AG08395 (cell line): ENCODE measurements at regions not wholly inside any gene's neighbourhood (a gene's known extent, or its start where the extent isn't known, plus 50 kb on each side); places are given as distances from the start of the nearest gene placed in this dataset.

Experiments
- DNase-seq: peaks from one replicate; pipeline ENCODE4 v3.0.0; 2012; ENCODE audit warnings: mixed read lengths, low spot score

- no peak for DNase-seq
Observed at GRCh38 chr6:23370051-23370450, 756.0 kb upstream of the NRSN1 start.

GRCh38 chr6:23371132-23371915 is 754.7 kb upstream of the NRSN1 start:
- no peak for DNase-seq

- DNase-seq: no peak
Observed at GRCh38 chr6:23377830-23378229, 748.2 kb upstream of the NRSN1 start.

GRCh38 chr6:23380465-23380864 is 745.5 kb upstream of the NRSN1 start:
- DNase-seq: no peak

GRCh38 chr6:23388086-23388783 is 737.8 kb upstream of the NRSN1 start:
- no peak for DNase-seq

GRCh38 chr6:23389386-23389785 is 736.6 kb upstream of the NRSN1 start:
- no peak for DNase-seq

- DNase-seq: no peak
Observed at GRCh38 chr6:23390221-23390620, 735.8 kb upstream of the NRSN1 start.

GRCh38 chr6:23394681-23395080 is 731.3 kb upstream of the NRSN1 start:
- DNase-seq: peak; percentile 2

- no peak for DNase-seq
Observed at GRCh38 chr6:23395381-23395780, 730.6 kb upstream of the NRSN1 start.

GRCh38 chr6:23396949-23397348 is 729.1 kb upstream of the NRSN1 start:
- DNase-seq: no peak

- no peak for DNase-seq
Observed at GRCh38 chr6:23403460-23403859, 722.6 kb upstream of the NRSN1 start.

- DNase-seq: no peak
Observed at GRCh38 chr6:23409531-23409930, 716.5 kb upstream of the NRSN1 start.

GRCh38 chr6:23410439-23410838 is 715.6 kb upstream of the NRSN1 start:
- DNase-seq: no peak

- DNase-seq: no peak
Observed at GRCh38 chr6:23412770-23413169, 713.2 kb upstream of the NRSN1 start.

- DNase-seq: no peak
Observed at GRCh38 chr6:23413327-23414050, 712.5 kb upstream of the NRSN1 start.

- DNase-seq: peak; percentile 31
Observed at GRCh38 chr6:23414051-23414445, 712.0 kb upstream of the NRSN1 start.

- no peak for DNase-seq
Observed at GRCh38 chr6:23414922-23415321, 711.1 kb upstream of the NRSN1 start.

GRCh38 chr6:23415819-23416427 is 710.1 kb upstream of the NRSN1 start:
- no peak for DNase-seq

- DNase-seq: no peak
Observed at GRCh38 chr6:23417133-23417532, 708.9 kb upstream of the NRSN1 start.

- DNase-seq: no peak
Observed at GRCh38 chr6:23418095-23418494, 707.9 kb upstream of the NRSN1 start.

GRCh38 chr6:23419046-23419445 is 707.0 kb upstream of the NRSN1 start:
- DNase-seq: no peak

- no peak for DNase-seq
Observed at GRCh38 chr6:23420659-23421350, 705.2 kb upstream of the NRSN1 start.
